ENCODE measurements at regions not wholly inside any gene's neighbourhood (a gene's known extent, or its start where the extent isn't known, plus 50 kb on each side); places are given as distances from the start of the nearest gene placed in this dataset.
"Not testable (repeated sequence)": the region's sequence is repeated elsewhere in the genome, so short reads cannot be mapped to it uniquely, and the experiment has no call there.

- DNase-seq = no peak
Observed at GRCh38 chr2:7555260-7555659, 638.0 kb downstream of the RNF144A start.

DNA sequence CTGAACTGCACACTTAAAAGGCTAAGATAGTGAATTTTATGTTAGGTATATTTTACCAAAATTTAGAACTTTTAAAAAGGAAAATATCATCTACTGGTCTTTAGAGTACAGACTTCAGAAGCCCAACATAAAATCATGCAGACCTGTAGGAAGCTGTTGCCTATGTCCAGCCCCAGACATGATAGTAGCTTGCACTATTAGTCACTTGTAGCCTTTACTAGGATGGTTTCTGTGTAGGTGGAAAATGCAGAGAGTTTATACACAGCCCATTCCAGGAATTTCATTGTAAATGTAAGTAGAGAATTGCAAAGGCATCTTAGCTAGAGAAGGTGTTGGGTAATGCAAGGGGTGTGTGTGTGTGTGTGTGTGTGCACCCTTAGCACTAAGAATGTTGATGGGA is 640.2 kb downstream of the RNF144A start:
- DNase-seq = no peak

DNA sequence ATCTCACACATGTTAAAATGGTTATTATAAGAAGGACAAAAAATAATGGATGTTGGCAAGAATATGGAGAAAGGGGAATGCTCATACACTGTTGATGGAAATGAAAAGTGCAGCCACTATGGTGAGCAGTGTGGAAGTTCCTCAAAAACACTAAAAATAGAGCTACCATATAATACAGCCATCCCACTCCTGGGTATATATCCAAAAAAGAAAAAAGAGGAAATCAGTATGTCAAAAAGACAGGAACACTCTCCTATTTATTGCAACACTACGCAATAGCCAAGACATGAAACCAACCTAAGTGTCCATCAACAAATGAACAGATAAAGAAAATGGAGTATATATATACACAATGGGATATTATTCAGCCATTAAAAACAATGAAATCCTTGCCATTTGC is 642.6 kb downstream of the RNF144A start:
- DNase-seq = no peak

GRCh38 chr2:7566382-7566881 is 649.2 kb downstream of the RNF144A start:
- no peak for DNase-seq

- not testable (repeated sequence) for DNase-seq
Observed at GRCh38 chr2:7567116-7567515, 649.9 kb downstream of the RNF144A start.

GRCh38 chr2:7567646-7568045 is 650.4 kb downstream of the RNF144A start:
- peak; percentile 77 for DNase-seq

- no peak for DNase-seq
Observed at GRCh38 chr2:7570247-7570646, 653.0 kb downstream of the RNF144A start.

DNA sequence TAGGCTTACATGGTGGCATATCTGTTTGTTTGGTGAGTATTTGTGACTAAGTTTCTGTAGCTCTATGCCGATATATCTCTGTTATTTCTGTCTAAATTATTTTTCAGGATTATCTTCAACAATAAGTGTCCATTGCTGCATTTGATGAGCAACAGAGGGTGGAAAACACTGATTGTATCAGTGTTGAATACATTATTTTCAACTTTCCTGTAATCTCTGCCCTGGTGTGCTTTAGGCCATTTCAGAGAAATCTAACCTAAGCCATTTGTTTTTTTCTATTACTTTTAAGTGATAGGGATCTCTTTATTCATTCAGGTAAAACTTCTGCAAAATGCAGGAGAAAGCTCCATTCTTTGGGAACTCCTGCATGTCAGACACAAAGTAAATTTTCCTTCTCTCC is 654.5 kb downstream of the RNF144A start:
- DNase-seq = no peak

DNA sequence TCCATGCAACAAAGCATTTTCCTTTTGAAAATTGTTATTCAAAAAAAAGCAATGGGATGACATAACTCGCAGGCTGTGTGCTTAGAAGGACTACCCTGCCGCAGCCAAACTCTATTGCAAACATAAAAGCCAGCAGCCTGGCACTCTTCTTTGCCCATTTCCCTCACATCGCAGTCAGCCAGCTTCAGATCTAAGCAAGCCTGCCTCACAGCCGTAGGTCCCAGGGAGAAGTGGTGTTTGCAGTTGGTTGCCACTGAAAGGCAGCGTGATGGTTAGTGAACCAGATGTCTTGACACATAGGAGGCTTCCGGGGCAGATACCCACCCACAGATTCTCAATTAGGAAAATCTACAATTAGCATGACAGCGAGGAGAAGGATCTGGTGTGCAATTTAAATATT is 655.2 kb downstream of the RNF144A start:
- DNase-seq = peak; percentile 46

DNA sequence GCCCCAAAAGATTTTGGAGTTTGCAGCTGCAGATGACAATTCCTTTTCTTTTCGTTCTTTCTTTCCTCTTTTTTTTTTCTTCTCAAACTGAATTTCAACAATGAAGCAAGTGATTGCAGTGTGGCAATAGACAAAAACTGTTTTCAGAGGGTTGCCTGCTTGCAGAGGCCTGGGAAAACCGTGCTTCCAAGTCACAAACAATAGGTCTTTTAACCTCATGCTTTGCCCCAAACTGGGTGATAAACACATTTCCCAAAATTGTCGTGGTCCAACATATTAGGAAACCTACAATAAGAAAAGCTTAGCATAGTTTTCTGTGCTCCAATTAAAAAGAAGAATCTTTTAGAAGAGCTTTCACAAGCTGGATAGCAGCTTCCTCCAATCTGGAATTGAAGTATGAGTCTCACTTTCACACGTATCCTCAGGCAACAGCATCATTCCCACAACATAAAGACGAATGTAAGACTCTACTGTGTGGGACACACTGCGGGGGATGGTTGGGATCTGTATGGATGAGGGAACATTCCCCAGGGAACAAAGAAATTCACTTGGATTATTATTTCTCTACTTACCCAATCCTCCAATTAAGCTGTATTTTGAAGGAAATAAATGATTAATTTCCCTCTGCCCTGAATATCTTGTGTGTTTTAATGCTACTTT is 656.1 kb downstream of the RNF144A start:
- no peak for DNase-seq

DNA sequence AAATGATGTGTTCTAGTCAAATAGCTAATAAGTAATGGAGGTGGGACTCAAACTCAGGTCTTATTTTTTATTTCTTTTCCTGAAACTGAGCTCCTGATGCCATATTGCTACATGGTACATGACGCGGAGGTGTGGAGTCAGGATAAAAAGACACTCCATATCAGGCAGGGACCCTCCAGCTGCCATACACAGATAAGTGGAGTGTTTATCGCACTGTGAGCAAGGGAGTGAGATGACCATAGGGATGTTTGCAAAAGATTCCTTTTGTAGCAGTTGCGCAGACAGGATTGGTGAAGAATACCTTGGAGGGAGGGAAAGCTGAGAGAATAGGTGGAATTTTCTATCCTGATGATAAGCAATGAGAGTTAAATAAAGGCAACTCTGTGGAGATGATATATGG is 657.2 kb downstream of the RNF144A start:
- no peak for DNase-seq

GRCh38 chr2:7577769-7578168 is 660.6 kb downstream of the RNF144A start:
- no peak for DNase-seq

DNA sequence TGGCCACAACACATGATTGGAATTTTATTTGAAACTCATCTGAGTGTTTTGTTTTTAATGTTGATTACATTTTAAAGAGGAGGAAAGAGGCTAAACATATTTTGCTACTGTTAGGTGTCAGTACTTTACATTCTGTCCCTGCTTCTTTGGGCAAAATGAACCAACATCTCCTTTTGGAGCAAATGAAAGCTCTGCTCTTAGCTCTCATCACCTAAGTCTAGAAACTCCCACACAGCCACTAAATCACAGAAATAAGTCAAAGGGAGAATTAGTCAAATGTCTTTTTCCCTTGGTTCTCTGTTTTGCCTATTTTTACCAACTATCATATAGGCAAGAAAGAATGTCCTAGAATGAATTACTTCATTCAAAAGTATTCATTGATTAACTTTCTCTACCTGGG is 666.8 kb downstream of the RNF144A start:
- DNase-seq = no peak

GRCh38 chr2:7586898-7587297 is 669.7 kb downstream of the RNF144A start:
- DNase-seq = no peak

DNA sequence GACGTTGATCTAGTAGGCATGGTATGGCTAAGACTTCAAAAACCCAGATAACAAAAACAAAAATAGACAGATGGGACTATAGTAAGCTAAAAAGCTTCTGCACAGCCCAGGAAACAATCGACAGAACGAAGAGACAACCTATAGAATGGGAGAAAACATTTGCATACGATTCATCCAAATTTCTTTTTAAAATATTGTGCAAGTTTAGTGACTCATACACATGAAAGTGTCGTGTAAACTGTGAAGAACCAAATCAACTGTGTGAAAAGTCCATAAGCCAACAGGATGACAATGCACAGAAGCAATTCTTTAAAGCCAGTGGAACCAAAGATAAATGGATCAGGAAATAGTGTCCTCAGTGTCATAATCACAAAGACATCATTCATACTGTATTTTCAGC is 671.1 kb downstream of the RNF144A start:
- no peak for DNase-seq

GRCh38 chr2:7592618-7593140 is 675.5 kb downstream of the RNF144A start:
- DNase-seq = no peak

- DNase-seq = no peak
Observed at GRCh38 chr2:7593360-7593759, 676.1 kb downstream of the RNF144A start.

- DNase-seq = no peak
Observed at GRCh38 chr2:7594211-7594610, 677.0 kb downstream of the RNF144A start.

- DNase-seq = no peak
Observed at GRCh38 chr2:7595206-7595605, 678.0 kb downstream of the RNF144A start.

GRCh38 chr2:7598402-7598801 is 681.2 kb downstream of the RNF144A start:
- no peak for DNase-seq

DNA sequence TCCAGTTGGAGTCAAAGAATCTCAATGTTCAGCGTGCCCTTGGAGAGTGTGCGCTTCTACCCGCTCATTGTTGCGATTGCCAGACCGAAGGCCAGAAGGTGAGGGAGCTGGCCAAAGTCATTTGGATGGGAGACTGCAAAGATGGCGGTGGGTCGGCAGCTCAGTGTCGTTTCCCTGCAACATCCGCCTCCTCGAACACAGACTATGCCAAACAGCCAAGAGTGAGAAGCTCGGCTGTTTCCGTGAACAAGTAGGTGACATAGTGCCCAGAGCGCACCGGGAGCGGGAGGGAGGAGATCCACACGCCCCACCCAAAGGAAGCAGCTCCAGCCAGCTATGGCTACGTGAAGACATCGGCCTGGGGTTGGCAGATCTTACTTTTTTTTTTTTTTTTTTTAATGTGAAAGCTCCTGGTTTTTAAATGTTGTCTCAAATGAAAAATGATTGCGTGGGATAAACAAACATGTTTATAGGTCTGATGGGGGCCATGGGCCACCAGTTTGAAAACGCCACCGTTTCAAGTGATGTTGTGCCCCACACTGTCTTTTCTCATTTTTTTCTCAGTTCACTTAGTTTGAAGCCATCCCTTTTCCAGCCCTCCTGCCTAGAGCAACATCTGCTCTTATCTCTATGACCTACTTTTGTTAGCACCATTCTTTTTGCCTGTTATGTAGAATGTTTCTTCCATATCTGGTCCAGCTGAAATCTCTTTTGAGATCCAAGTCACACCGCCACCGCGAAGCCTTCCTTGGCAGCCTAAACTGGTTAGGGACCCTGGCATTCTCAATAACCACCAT is 682.4 kb downstream of the RNF144A start:
- no peak for DNase-seq

- no peak for DNase-seq
Observed at GRCh38 chr2:7601990-7602389, 684.8 kb downstream of the RNF144A start.

GRCh38 chr2:7604456-7604855 is 687.2 kb downstream of the RNF144A start:
- DNase-seq = no peak
